HG02678 (cell line): ENCODE measurements at regions not wholly inside any gene's neighbourhood (a gene's known extent, or its start where the extent isn't known, plus 50 kb on each side); places are given as distances from the start of the nearest gene placed in this dataset.

Experiments used
- ATAC-seq: cut with Tn5 transposase; IDR thresholded peaks from one replicate; pipeline ENCODE4 v1.9.1; 2021; ENCODE audit warnings: mild to moderate bottlenecking, moderate library complexity; ENCODE audit not compliant: unreplicated experiment

- no peak for ATAC-seq
These were observed 228.0 kb downstream of the CD109 start for GRCh38 chr6:73923905-73924485.

DNA sequence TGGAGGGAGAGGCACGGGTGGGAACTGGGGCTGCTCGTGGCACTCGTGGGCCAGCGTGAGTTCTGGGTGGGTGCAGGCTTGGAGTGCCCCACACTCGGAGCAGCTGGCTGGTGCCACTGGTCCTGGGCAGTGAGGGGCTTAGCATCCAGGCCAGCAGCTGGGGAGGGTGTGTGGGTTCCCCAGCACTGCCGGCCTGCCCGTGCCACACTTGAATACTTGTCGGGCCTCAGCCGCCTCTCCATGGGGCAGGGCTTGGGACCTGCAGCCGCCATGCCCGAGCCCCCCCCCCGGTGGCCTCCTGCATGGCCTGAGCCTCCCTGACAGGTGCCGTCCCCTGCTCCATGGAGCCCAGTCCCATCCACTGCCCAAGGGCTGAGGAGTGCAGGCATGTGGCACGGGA lies 207.2 kb downstream of the CD109 start:
- no peak for ATAC-seq

DNA sequence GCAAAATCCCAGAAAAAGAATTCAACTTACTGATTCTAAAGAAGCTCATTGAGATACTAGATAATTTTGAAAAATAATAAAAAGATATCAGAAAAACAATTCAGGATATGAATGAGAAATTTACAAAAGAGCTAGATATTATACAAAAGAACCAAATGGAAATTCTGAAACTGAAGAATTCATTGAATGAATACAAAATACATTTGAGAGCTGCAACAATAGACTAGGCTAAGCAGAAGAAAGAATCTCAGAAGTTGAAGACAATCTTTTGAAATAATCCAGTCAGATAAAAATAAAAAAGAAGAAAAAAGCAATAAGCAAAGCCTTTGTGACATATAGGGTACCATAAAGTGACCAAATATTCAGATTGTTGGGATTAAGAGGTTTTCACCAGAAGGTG lies 206.0 kb downstream of the CD109 start:
- no peak for ATAC-seq

DNA sequence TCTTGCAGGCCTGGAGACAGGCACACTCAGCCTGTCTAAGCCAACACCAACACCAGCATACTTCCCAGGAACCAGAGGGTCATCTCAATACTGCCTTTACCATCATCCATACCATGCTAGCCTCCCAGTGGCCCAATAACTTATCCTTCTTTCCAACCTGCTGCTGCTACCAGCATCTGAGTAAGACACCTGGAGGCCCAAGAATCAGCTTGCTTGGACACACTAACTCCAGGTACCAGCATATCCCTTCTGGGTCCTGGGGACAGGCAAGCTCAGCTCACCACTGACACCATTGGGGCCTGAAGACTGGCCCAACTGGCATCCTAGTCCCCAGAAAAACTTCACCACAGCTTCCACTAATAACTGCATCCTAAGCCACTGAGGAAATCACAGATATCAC lies 205.3 kb downstream of the CD109 start:
- no peak for ATAC-seq

DNA sequence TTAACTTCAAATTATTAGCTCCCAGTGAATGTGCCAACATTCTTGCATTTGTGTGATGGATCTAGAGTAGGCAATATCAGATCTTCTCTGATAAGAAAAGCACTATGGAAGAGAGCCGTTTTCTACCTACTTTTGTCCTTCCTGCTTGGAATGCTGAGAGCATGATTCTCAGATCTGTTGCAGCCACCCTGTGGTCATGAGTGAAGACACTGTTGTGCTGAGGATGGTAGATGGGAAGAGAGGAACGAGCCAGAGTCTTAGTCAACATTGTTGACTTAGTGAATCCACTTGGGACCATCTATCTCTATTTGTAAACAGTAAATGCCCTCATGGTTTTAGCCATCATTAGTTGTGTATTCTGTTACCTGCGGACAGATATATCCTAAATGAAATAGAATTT lies 202.6 kb downstream of the CD109 start:
- ATAC-seq: no peak

DNA sequence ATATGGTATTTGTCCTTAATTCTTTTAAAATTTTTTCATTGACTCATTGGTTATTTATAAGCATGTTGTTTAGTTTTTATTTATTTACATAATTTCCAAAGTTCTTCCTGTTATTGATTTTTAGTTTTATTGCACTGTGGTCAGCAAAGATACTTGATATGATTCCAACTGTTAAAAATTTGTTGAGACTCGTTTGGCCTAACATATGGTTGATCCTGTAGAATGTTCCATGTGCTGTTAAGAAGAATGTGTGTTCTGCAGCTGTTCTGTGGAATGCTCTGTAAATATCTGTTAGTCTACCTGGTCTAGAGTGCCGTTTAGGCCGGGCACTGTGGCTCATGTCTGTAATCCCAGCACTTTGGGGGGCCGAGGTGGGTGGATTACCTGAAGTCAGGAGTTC lies 197.7 kb downstream of the CD109 start:
- no peak for ATAC-seq

DNA sequence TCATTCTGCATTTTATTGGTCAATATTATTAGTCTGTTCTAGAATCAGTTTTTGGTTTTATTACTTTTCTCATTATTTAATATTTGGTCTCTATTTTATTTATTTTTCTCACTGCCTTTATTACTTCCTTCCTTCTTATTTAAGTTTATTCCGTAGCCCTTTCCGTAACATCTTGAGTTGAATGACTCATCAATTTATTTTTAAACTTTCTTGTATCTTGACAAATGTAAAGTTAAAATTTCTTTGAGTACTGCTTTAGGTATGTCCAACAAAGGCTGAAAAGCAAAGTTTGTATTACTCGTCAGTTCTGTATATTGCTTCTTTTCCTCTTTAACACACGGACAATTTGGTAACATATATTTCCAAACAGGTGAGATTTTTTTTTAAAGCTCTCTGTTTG lies 192.0 kb downstream of the CD109 start:
- ATAC-seq: no peak

DNA sequence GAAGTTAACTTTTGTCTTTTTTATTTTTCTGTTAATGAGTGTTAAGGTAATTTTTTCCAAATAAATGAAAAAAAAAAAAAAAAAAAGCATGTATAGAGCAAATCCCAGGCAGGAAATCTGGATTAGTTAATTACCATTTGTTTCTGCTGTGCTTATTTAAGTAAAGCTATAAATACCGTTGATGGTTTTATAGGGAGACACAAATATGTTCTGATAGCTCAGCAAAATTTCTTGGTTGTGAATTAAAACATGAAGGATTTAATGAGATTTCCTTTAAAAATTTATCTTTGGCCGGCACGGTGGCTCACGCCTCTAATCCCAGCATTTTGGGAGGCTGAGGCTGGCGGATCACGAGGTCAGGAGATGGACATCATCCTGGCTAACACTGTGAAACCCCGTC lies 189.4 kb downstream of the CD109 start:
- ATAC-seq: no peak

- no peak for ATAC-seq
These were observed 188.5 kb downstream of the CD109 start for GRCh38 chr6:73884540-73884939.

GRCh38 chr6:73879501-73880293 lies 183.7 kb downstream of the CD109 start:
- no peak for ATAC-seq

- no peak for ATAC-seq
These were observed 182.4 kb downstream of the CD109 start for GRCh38 chr6:73878403-73878802.
